ENCODE measurements at regions not wholly inside any gene's neighbourhood (a gene's known extent, or its start where the extent isn't known, plus 50 kb on each side); places are given as distances from the start of the nearest gene placed in this dataset.

GRCh38 chr6:163759542-163759941, 345.0 kb downstream of the QKI start:
- no peak overlapping the region for H3K4me2 ChIP-seq (ENCODE audit: low read length, poor library complexity, severe bottlenecking)
- H4K8ac ChIP-seq (ENCODE audit: low read length) = no peak overlapping the region
- no peak overlapping the region for H3K23ac ChIP-seq (ENCODE audit: low read length in 2 of 2)
- H3K9ac ChIP-seq (ENCODE audit: low read length) = no peak overlapping the region
- no peak overlapping the region for H2BK120ac ChIP-seq (ENCODE audit: low read depth, low read length)
- H3K27ac ChIP-seq (ENCODE audit: low read length, poor library complexity, severe bottlenecking) = peak overlapping the region; percentile 76
- H2BK5ac ChIP-seq (ENCODE audit: low read depth, low read length, poor library complexity, severe bottlenecking) = no peak overlapping the region
- WGBS = 56% methylated on average over 3 of the region's 5 CpGs
- H4K91ac ChIP-seq (ENCODE audit: low read length) = no peak overlapping the region
- H2BK12ac ChIP-seq (ENCODE audit: low read length in 2 of 2) = no peak overlapping the region
- H3K4ac ChIP-seq (ENCODE audit: low read depth in 1 of 2, low read length in 2 of 2) = no peak overlapping the region
- no peak overlapping the region for H2BK15ac ChIP-seq (ENCODE audit: low read depth, poor library complexity, severe bottlenecking)
- H3K79me1 ChIP-seq (replicated peaks; ENCODE audit: low read length, poor library complexity, severe bottlenecking) = no peaks in the 10 kb centered on the region
- no peak overlapping the region for H2AK5ac ChIP-seq (ENCODE audit: low read length, severe bottlenecking)
- no peak overlapping the region for H3K18ac ChIP-seq (ENCODE audit: low read depth in 1 of 2, low read length in 2 of 2)
- H3K4me1 ChIP-seq (ENCODE audit: control insufficient read depth, insufficient read depth, low read depth, low read length) = peaks cover 3% of the 10 kb centered on the region
- no peak overlapping the region for H3K4me3 ChIP-seq (ENCODE audit: insufficient read depth in 1 of 2, low read depth in 1 of 2, low read length in 2 of 2)
- H3K14ac ChIP-seq (ENCODE audit: low read length in 2 of 2) = no peak overlapping the region
- peak; percentile 50 for DNase-seq
- H2AFZ ChIP-seq (ENCODE audit: low read depth, low read length) = no peak overlapping the region
- no peaks in the 10 kb centered on the region for H3K9me3 ChIP-seq (ENCODE audit: control insufficient read depth, low read length)
- no peaks in the 10 kb centered on the region for H3K36me3 ChIP-seq (ENCODE audit: control insufficient read depth in 1 of 2, insufficient read depth in 2 of 2, low read depth in 1 of 2, low read length in 2 of 2)
- no peaks in the 10 kb centered on the region for H3K27me3 ChIP-seq (ENCODE audit: control insufficient read depth in 1 of 2, insufficient read depth in 1 of 2, low read length in 2 of 2)

- Histone ChIP-seq H3K4me1 (ENCODE audit: control insufficient read depth, insufficient read depth, low read depth, low read length) (peaks cover 3% of the 10 kb centered on the region), H3K23ac (ENCODE audit: low read length in 2 of 2) (no peak overlapping the region), H3K4ac (ENCODE audit: low read depth in 1 of 2, low read length in 2 of 2) (no peak overlapping the region), H2AK5ac (ENCODE audit: low read length, severe bottlenecking) (no peak overlapping the region), H3K4me3 (ENCODE audit: insufficient read depth in 1 of 2, low read depth in 1 of 2, low read length in 2 of 2) (no peak overlapping the region), H3K4me2 (ENCODE audit: low read length, poor library complexity, severe bottlenecking) (no peak overlapping the region), H3K18ac (ENCODE audit: low read depth in 1 of 2, low read length in 2 of 2) (no peak overlapping the region), H2BK120ac (ENCODE audit: low read depth, low read length) (no peak overlapping the region), H2BK12ac (ENCODE audit: low read length in 2 of 2) (no peak overlapping the region), H3K27ac (ENCODE audit: low read length, poor library complexity, severe bottlenecking) (no peak overlapping the region), H3K79me1 (replicated peaks; ENCODE audit: low read length, poor library complexity, severe bottlenecking) (no peaks in the 10 kb centered on the region), H3K14ac (ENCODE audit: low read length in 2 of 2) (no peak overlapping the region), H3K9ac (ENCODE audit: low read length) (no peak overlapping the region), H2BK5ac (ENCODE audit: low read depth, low read length, poor library complexity, severe bottlenecking) (no peak overlapping the region), H3K9me3 (ENCODE audit: control insufficient read depth, low read length) (no peaks in the 10 kb centered on the region), H2BK15ac (ENCODE audit: low read depth, poor library complexity, severe bottlenecking) (no peak overlapping the region), H2AFZ (ENCODE audit: low read depth, low read length) (no peak overlapping the region), H4K91ac (ENCODE audit: low read length) (no peak overlapping the region), H3K36me3 (ENCODE audit: control insufficient read depth in 1 of 2, insufficient read depth in 2 of 2, low read depth in 1 of 2, low read length in 2 of 2) (no peaks in the 10 kb centered on the region), H4K8ac (ENCODE audit: low read length) (no peak overlapping the region), H3K27me3 (ENCODE audit: control insufficient read depth in 1 of 2, insufficient read depth in 1 of 2, low read length in 2 of 2) (no peaks in the 10 kb centered on the region)
- no peak for DNase-seq
Measured at GRCh38 chr6:163757520-163757919, 343.0 kb downstream of the QKI start.

GRCh38 chr6:163756079-163756478, 341.6 kb downstream of the QKI start:
- no peak overlapping the region for H2BK15ac ChIP-seq (ENCODE audit: low read depth, poor library complexity, severe bottlenecking)
- H3K9ac ChIP-seq (ENCODE audit: low read length) = no peak overlapping the region
- H3K4me3 ChIP-seq (ENCODE audit: insufficient read depth in 1 of 2, low read depth in 1 of 2, low read length in 2 of 2) = no peak overlapping the region
- H3K27me3 ChIP-seq (ENCODE audit: control insufficient read depth in 1 of 2, insufficient read depth in 1 of 2, low read length in 2 of 2) = no peaks in the 10 kb centered on the region
- H2BK5ac ChIP-seq (ENCODE audit: low read depth, low read length, poor library complexity, severe bottlenecking) = no peak overlapping the region
- no peaks in the 10 kb centered on the region for H3K9me3 ChIP-seq (ENCODE audit: control insufficient read depth, low read length)
- no peak overlapping the region for H2AFZ ChIP-seq (ENCODE audit: low read depth, low read length)
- H2BK120ac ChIP-seq (ENCODE audit: low read depth, low read length) = no peak overlapping the region
- no peak overlapping the region for H3K18ac ChIP-seq (ENCODE audit: low read depth in 1 of 2, low read length in 2 of 2)
- H3K14ac ChIP-seq (ENCODE audit: low read length in 2 of 2) = no peak overlapping the region
- 92% methylated on average over 3 of the region's 4 CpGs for WGBS
- no peak overlapping the region for H3K27ac ChIP-seq (ENCODE audit: low read length, poor library complexity, severe bottlenecking)
- no peak overlapping the region for H2BK12ac ChIP-seq (ENCODE audit: low read length in 2 of 2)
- no peak for DNase-seq
- H3K4me2 ChIP-seq (ENCODE audit: low read length, poor library complexity, severe bottlenecking) = no peak overlapping the region
- H3K23ac ChIP-seq (ENCODE audit: low read length in 2 of 2) = no peak overlapping the region
- H2AK5ac ChIP-seq (ENCODE audit: low read length, severe bottlenecking) = no peak overlapping the region
- no peaks in the 10 kb centered on the region for H3K79me1 ChIP-seq (replicated peaks; ENCODE audit: low read length, poor library complexity, severe bottlenecking)
- no peaks in the 10 kb centered on the region for H3K36me3 ChIP-seq (ENCODE audit: control insufficient read depth in 1 of 2, insufficient read depth in 2 of 2, low read depth in 1 of 2, low read length in 2 of 2)
- H3K4me1 ChIP-seq (ENCODE audit: control insufficient read depth, insufficient read depth, low read depth, low read length) = peaks cover 3% of the 10 kb centered on the region
- no peak overlapping the region for H3K4ac ChIP-seq (ENCODE audit: low read depth in 1 of 2, low read length in 2 of 2)
- H4K8ac ChIP-seq (ENCODE audit: low read length) = no peak overlapping the region
- H4K91ac ChIP-seq (ENCODE audit: low read length) = no peak overlapping the region

DNA sequence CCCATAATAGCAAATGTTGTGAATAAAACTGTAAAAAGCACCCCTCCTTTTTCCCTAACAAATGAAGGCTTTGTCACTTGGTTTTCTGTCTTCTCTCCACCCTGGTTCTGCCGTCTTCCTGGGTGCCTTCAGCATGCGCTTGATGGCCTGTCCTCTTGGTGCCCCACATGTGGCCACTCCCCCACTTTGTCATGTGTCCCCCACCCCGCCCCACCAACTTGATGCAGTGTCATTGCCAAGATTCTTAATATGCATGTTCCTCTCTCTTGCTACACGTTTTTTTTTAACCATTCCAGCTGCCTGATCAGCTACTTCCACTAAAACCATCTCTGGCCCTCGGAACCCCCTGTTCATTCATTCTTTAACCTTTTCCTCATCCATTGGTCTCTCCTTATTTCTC, 340.3 kb downstream of the QKI start:
- Histone ChIP-seq H4K91ac (ENCODE audit: low read length) (no peak overlapping the region), H3K36me3 (ENCODE audit: control insufficient read depth in 1 of 2, insufficient read depth in 2 of 2, low read depth in 1 of 2, low read length in 2 of 2) (no peaks in the 10 kb centered on the region), H3K14ac (ENCODE audit: low read length in 2 of 2) (no peak overlapping the region), H2BK15ac (ENCODE audit: low read depth, poor library complexity, severe bottlenecking) (no peak overlapping the region), H2BK5ac (ENCODE audit: low read depth, low read length, poor library complexity, severe bottlenecking) (no peak overlapping the region), H3K9ac (ENCODE audit: low read length) (no peak overlapping the region), H3K27me3 (ENCODE audit: control insufficient read depth in 1 of 2, insufficient read depth in 1 of 2, low read length in 2 of 2) (no peaks in the 10 kb centered on the region), H2AFZ (ENCODE audit: low read depth, low read length) (no peak overlapping the region), H3K27ac (ENCODE audit: low read length, poor library complexity, severe bottlenecking) (no peak overlapping the region), H2BK120ac (ENCODE audit: low read depth, low read length) (no peak overlapping the region), H3K23ac (ENCODE audit: low read length in 2 of 2) (no peak overlapping the region), H4K8ac (ENCODE audit: low read length) (no peak overlapping the region), H3K18ac (ENCODE audit: low read depth in 1 of 2, low read length in 2 of 2) (no peak overlapping the region), H3K79me1 (replicated peaks; ENCODE audit: low read length, poor library complexity, severe bottlenecking) (no peaks in the 10 kb centered on the region), H3K4ac (ENCODE audit: low read depth in 1 of 2, low read length in 2 of 2) (no peak overlapping the region), H2BK12ac (ENCODE audit: low read length in 2 of 2) (no peak overlapping the region), H3K4me3 (ENCODE audit: insufficient read depth in 1 of 2, low read depth in 1 of 2, low read length in 2 of 2) (no peak overlapping the region), H3K4me2 (ENCODE audit: low read length, poor library complexity, severe bottlenecking) (no peak overlapping the region), H3K9me3 (ENCODE audit: control insufficient read depth, low read length) (no peaks in the 10 kb centered on the region), H3K4me1 (ENCODE audit: control insufficient read depth, insufficient read depth, low read depth, low read length) (peaks cover 3% of the 10 kb centered on the region), H2AK5ac (ENCODE audit: low read length, severe bottlenecking) (no peak overlapping the region)
- no peak for DNase-seq
- WGBS = 76% methylated on average over 5 of the region's 5 CpGs
